ENCODE measurements at regions not wholly inside any gene's neighbourhood (a gene's known extent, or its start where the extent isn't known, plus 50 kb on each side); places are given as distances from the start of the nearest gene placed in this dataset.
"Not testable (repeated sequence)": the region's sequence is repeated elsewhere in the genome, so short reads cannot be mapped to it uniquely, and the experiment has no call there.

DNA sequence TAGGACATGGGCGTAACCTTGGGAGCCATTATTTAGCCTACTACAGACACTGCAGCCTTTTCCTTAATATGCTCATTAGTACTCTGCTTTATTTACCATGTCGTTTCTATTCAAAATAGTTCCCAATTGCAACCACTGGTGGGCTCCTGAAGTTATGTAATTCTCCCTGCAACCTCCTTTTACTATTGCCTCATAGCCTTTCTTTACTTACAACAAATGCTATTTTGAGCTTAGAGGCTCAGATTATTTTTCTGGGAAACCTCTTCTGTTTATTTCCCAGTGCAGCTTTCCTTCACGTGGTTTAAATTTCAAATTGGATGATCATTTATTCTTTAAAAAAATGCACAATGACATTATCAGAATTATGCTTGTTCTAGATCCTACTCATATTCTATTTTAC is 492.3 kb upstream of the TMEFF2 start:
- H3K9me2 ChIP-seq (replicated peaks; ENCODE audit: low read length), result no peaks in the 10 kb centered on the region
- no peaks in the 10 kb centered on the region for H3K79me2 ChIP-seq (ENCODE audit: low read length)
- no peaks in the 10 kb centered on the region for H3K4me1 ChIP-seq (ENCODE audit: insufficient read depth, low read length)
- H2AFZ ChIP-seq (ENCODE audit: low read length), result no peak overlapping the region
- ChIA-PET CTCF (no interaction called here), POLR2A (ENCODE audit: unreplicated experiment) (no interaction called here)
- no peak overlapping the region for H3K4me2 ChIP-seq (ENCODE audit: low read length)
- H3K36me3 ChIP-seq (ENCODE audit: low read depth, low read length), result no peaks in the 10 kb centered on the region
- intact Hi-C loops (cut with micrococcal nuclease), result no loop called here
- TF ChIP-seq EZH2phosphoT487 (IDR thresholded peaks at IDR 0.05; ENCODE audit: borderline replicate concordance, low read length), result no peak
- TF ChIP-seq, protein P1, sequence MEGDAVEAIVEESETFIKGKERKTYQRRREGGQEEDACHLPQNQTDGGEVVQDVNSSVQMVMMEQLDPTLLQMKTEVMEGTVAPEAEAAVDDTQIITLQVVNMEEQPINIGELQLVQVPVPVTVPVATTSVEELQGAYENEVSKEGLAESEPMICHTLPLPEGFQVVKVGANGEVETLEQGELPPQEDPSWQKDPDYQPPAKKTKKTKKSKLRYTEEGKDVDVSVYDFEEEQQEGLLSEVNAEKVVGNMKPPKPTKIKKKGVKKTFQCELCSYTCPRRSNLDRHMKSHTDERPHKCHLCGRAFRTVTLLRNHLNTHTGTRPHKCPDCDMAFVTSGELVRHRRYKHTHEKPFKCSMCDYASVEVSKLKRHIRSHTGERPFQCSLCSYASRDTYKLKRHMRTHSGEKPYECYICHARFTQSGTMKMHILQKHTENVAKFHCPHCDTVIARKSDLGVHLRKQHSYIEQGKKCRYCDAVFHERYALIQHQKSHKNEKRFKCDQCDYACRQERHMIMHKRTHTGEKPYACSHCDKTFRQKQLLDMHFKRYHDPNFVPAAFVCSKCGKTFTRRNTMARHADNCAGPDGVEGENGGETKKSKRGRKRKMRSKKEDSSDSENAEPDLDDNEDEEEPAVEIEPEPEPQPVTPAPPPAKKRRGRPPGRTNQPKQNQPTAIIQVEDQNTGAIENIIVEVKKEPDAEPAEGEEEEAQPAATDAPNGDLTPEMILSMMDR (conservative IDR thresholded peaks at IDR 0.05; ENCODE audit: low read depth, low read length), result no peak
- TF ChIP-seq EZH2 (IDR thresholded peaks at IDR 0.05; ENCODE audit: low read length, unreplicated experiment), result no peak
- no peaks in the 10 kb centered on the region for H3F3A ChIP-seq (ENCODE audit: low read length, unreplicated experiment)
- no peak overlapping the region for H3K9ac ChIP-seq (ENCODE audit: low read length)
- H3K27ac ChIP-seq (ENCODE audit: low read length), result no peak overlapping the region
- no peaks in the 10 kb centered on the region for H3K9me3 ChIP-seq (ENCODE audit: low read length)
- no peaks in the 10 kb centered on the region for H3K27me3 ChIP-seq (ENCODE audit: low read length)
- H4K20me1 ChIP-seq (ENCODE audit: low read length), result no peaks in the 10 kb centered on the region
- no TSS peak for BruUV-seq (replicated peaks)
- no peak overlapping the region for H3K4me3 ChIP-seq (ENCODE audit: low read length)
- no peak for DNase-seq
- no peak for ATAC-seq

DNA sequence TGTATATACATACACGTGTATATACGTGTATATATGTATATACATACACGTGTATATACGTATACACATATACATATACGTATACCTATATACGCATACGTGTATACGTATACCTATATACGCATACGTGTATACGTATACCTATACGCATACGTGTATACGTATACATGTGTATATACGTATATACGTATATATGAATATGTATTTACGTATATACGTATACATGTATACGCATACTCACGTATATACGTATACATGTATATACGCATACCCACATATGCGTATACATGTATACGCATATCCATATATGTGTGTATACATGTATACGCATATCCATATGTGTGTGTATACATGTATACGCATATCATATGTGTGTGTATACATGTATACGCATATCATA is 487.8 kb upstream of the TMEFF2 start:
- CTCF ChIA-PET; intact Hi-C loops (cut with micrococcal nuclease); ATAC-seq: not testable (repeated sequence)

DNA sequence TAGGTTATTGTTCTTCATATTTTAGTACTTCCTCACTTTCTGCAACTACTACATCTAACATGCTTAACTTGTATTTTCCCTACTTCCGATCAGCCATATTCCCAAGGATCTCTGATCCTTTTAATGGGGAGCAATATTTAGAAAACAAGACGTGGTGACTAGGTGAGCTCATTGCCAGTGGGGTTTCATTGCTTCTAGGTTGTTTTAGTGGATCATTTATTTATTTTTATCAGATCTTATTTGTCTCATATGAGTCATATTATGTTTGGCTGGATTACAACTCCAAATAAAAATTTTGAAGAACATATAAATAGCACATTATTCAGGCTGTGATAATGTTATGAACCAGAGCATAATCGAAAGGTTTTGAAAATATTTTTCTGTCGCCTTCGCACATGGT is 480.9 kb upstream of the TMEFF2 start:
- POLR2A ChIA-PET (ENCODE audit: unreplicated experiment), result no interaction called here
- H3K27me3 ChIP-seq (ENCODE audit: low read length), result no peaks in the 10 kb centered on the region
- DNase-seq, result peak; percentile 57

More for the DNA sequence above, 487.8 kb upstream of the TMEFF2 start:
- H3K27me3 ChIP-seq (ENCODE audit: low read length); H3K4me1 ChIP-seq (ENCODE audit: insufficient read depth, low read length); H3K4me2 ChIP-seq (ENCODE audit: low read length); POLR2A ChIA-PET (ENCODE audit: unreplicated experiment); H3F3A ChIP-seq (ENCODE audit: low read length, unreplicated experiment); H3K9me2 ChIP-seq (replicated peaks; ENCODE audit: low read length); H2AFZ ChIP-seq (ENCODE audit: low read length); H4K20me1 ChIP-seq (ENCODE audit: low read length); H3K9me3 ChIP-seq (ENCODE audit: low read length); H3K36me3 ChIP-seq (ENCODE audit: low read depth, low read length); H3K4me3 ChIP-seq (ENCODE audit: low read length); H3K79me2 ChIP-seq (ENCODE audit: low read length); BruUV-seq (replicated peaks); H3K27ac ChIP-seq (ENCODE audit: low read length); DNase-seq; H3K9ac ChIP-seq (ENCODE audit: low read length): not testable (repeated sequence)

More for the DNA sequence above, 480.9 kb upstream of the TMEFF2 start:
- no peak overlapping the region for H3K9ac ChIP-seq (ENCODE audit: low read length)
- H3K9me3 ChIP-seq (ENCODE audit: low read length), result no peaks in the 10 kb centered on the region
- H3K4me3 ChIP-seq (ENCODE audit: low read length), result no peak overlapping the region
- CTCF ChIA-PET, result interaction anchor here (0.5 to 0.6 kb wide), 2 partner anchors 16 to 748 kb away, joined by 3 to 8 read pairs; no protein-coding TSS in a partner anchor
- H3K36me3 ChIP-seq (ENCODE audit: low read depth, low read length), result no peaks in the 10 kb centered on the region
- BruUV-seq (replicated peaks), result no TSS peak
- no peak overlapping the region for H3K4me2 ChIP-seq (ENCODE audit: low read length)
- H3F3A ChIP-seq (ENCODE audit: low read length, unreplicated experiment), result no peaks in the 10 kb centered on the region
- peak; percentile 95 for ATAC-seq
- H3K4me1 ChIP-seq (ENCODE audit: insufficient read depth, low read length), result no peaks in the 10 kb centered on the region
- TF ChIP-seq, protein P1 (conservative IDR thresholded peaks at IDR 0.05; ENCODE audit: low read depth, low read length), result no peak
- TF ChIP-seq EZH2phosphoT487 (IDR thresholded peaks at IDR 0.05; ENCODE audit: borderline replicate concordance, low read length) (no peak), EZH2 (IDR thresholded peaks at IDR 0.05; ENCODE audit: low read length, unreplicated experiment) (no peak)
- H4K20me1 ChIP-seq (ENCODE audit: low read length), result no peaks in the 10 kb centered on the region
- no peaks in the 10 kb centered on the region for H3K79me2 ChIP-seq (ENCODE audit: low read length)
- H3K9me2 ChIP-seq (replicated peaks; ENCODE audit: low read length), result no peaks in the 10 kb centered on the region
- intact Hi-C loops (cut with micrococcal nuclease), result loop anchor here (10.0 kb wide), 1 partner anchor 481 kb away; the partner anchor contains the start of gene TMEFF2
- no peak overlapping the region for H2AFZ ChIP-seq (ENCODE audit: low read length)
- H3K27ac ChIP-seq (ENCODE audit: low read length), result no peak overlapping the region
